ENCODE measurements at regions not wholly inside any gene's neighbourhood (a gene's known extent, or its start where the extent isn't known, plus 50 kb on each side); places are given as distances from the start of the nearest gene placed in this dataset.

DNA sequence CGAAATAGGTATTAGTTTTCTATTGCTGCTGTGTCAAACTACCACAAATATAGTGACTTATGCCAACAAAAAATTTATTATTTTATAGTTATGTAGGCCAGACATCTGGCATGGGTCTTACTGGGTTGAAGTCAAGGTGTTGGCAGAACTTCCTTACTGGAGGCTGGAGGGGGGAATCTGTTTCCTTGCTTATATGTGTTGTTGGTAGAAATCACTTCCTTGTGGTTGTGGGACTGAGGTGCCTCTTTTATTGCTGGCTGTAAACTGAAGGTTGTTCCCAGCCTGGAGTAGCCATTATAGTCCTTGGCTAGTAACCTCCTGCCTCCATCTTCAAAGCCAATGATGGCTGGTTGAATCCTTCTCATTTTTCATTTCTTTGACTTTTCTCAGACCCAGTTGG is 439.8 kb upstream of the EEF2KMT start:
- no peaks in the 10 kb centered on the region for H3K4me1 ChIP-seq (ENCODE audit: control insufficient read depth in 2 of 2, insufficient read depth in 2 of 2, low read length in 2 of 2)
- H3K27ac ChIP-seq (ENCODE audit: low read depth in 2 of 2, low read length in 2 of 2): no peak overlapping the region
- H3K9ac ChIP-seq (ENCODE audit: low read depth in 1 of 2, low read length in 2 of 2): no peak overlapping the region
- H3K27me3 ChIP-seq (ENCODE audit: control insufficient read depth in 2 of 2, insufficient read depth in 2 of 2, low read length in 2 of 2): no peaks in the 10 kb centered on the region
- H3K9me3 ChIP-seq (ENCODE audit: control insufficient read depth in 2 of 2, low read length in 2 of 2): peaks cover 2 to 4% of the 10 kb centered on the region in 2 donors
- no peaks in the 10 kb centered on the region for H3K36me3 ChIP-seq (ENCODE audit: control insufficient read depth in 2 of 2, insufficient read depth in 2 of 2, low read length in 2 of 2)
- H3K4me3 ChIP-seq (ENCODE audit: low read length in 2 of 2): no peak overlapping the region

DNA sequence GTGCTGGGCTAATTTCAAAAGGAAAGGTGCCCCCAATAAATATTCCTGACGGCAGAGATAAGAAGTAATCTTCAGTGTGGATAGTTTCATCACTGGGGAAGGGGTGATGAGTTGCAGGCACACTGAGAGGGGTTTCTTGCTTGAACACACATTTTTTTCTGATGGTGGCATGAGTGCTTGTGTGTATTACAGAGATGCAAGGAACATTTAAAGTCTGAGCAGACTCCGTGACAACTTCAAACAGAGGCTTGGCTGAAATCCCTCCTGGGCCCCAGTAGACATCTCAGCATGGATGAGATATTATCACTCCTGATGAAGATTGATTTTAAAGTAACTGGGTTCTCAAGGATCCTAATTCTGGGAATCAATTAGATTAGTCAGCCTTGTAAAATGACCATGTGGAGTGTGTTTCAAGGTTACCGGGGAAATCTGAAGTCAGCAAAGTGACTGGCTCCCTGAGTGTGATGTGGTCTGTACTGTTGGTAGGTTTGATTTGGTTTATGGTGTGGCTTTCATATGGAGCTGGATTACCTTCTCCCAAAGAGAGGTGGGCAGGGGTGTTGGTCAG is 435.8 kb upstream of the EEF2KMT start:
- H3K4me1 ChIP-seq (ENCODE audit: control insufficient read depth in 2 of 2, insufficient read depth in 2 of 2, low read length in 2 of 2): no peaks in the 10 kb centered on the region
- H3K9me3 ChIP-seq (ENCODE audit: control insufficient read depth in 2 of 2, low read length in 2 of 2): peaks cover 2 to 4% of the 10 kb centered on the region in 2 donors
- H3K9ac ChIP-seq (ENCODE audit: low read depth in 1 of 2, low read length in 2 of 2): no peak overlapping the region
- no peak overlapping the region for H3K4me3 ChIP-seq (ENCODE audit: low read length in 2 of 2)
- H3K27ac ChIP-seq (ENCODE audit: low read depth in 2 of 2, low read length in 2 of 2): no peak overlapping the region
- H3K27me3 ChIP-seq (ENCODE audit: control insufficient read depth in 2 of 2, insufficient read depth in 2 of 2, low read length in 2 of 2): no peaks in the 10 kb centered on the region
- H3K36me3 ChIP-seq (ENCODE audit: control insufficient read depth in 2 of 2, insufficient read depth in 2 of 2, low read length in 2 of 2): no peaks in the 10 kb centered on the region

GRCh38 chr16:5527817-5528216 is 430.2 kb upstream of the EEF2KMT start:
- H3K27me3 ChIP-seq (ENCODE audit: control insufficient read depth in 2 of 2, insufficient read depth in 2 of 2, low read length in 2 of 2): no peaks in the 10 kb centered on the region
- H3K27ac ChIP-seq (ENCODE audit: low read depth in 2 of 2, low read length in 2 of 2): no peak overlapping the region
- H3K9me3 ChIP-seq (ENCODE audit: control insufficient read depth in 2 of 2, low read length in 2 of 2): no peaks in the 10 kb centered on the region
- no peaks in the 10 kb centered on the region for H3K36me3 ChIP-seq (ENCODE audit: control insufficient read depth in 2 of 2, insufficient read depth in 2 of 2, low read length in 2 of 2)
- H3K9ac ChIP-seq (ENCODE audit: low read depth in 1 of 2, low read length in 2 of 2): no peak overlapping the region
- H3K4me1 ChIP-seq (ENCODE audit: control insufficient read depth in 2 of 2, insufficient read depth in 2 of 2, low read length in 2 of 2): no peaks in the 10 kb centered on the region
- H3K4me3 ChIP-seq (ENCODE audit: low read length in 2 of 2): no peak overlapping the region

- H3K4me1 ChIP-seq (ENCODE audit: control insufficient read depth in 2 of 2, insufficient read depth in 2 of 2, low read length in 2 of 2): no peaks in the 10 kb centered on the region
- no peak overlapping the region for H3K27ac ChIP-seq (ENCODE audit: low read depth in 2 of 2, low read length in 2 of 2)
- no peak overlapping the region for H3K9ac ChIP-seq (ENCODE audit: low read depth in 1 of 2, low read length in 2 of 2)
- no peaks in the 10 kb centered on the region for H3K9me3 ChIP-seq (ENCODE audit: control insufficient read depth in 2 of 2, low read length in 2 of 2)
- H3K4me3 ChIP-seq (ENCODE audit: low read length in 2 of 2): no peak overlapping the region
- H3K27me3 ChIP-seq (ENCODE audit: control insufficient read depth in 2 of 2, insufficient read depth in 2 of 2, low read length in 2 of 2): no peaks in the 10 kb centered on the region
- no peaks in the 10 kb centered on the region for H3K36me3 ChIP-seq (ENCODE audit: control insufficient read depth in 2 of 2, insufficient read depth in 2 of 2, low read length in 2 of 2)
Measured at GRCh38 chr16:5526826-5527225, 429.2 kb upstream of the EEF2KMT start.

- Histone ChIP-seq H3K4me1 (ENCODE audit: control insufficient read depth in 2 of 2, insufficient read depth in 2 of 2, low read length in 2 of 2) (no peaks in the 10 kb centered on the region), H3K4me3 (ENCODE audit: low read length in 2 of 2) (no peak overlapping the region), H3K27me3 (ENCODE audit: control insufficient read depth in 2 of 2, insufficient read depth in 2 of 2, low read length in 2 of 2) (no peaks in the 10 kb centered on the region), H3K36me3 (ENCODE audit: control insufficient read depth in 2 of 2, insufficient read depth in 2 of 2, low read length in 2 of 2) (no peaks in the 10 kb centered on the region), H3K9ac (ENCODE audit: low read depth in 1 of 2, low read length in 2 of 2) (no peak overlapping the region), H3K27ac (ENCODE audit: low read depth in 2 of 2, low read length in 2 of 2) (no peak overlapping the region), H3K9me3 (ENCODE audit: control insufficient read depth in 2 of 2, low read length in 2 of 2) (no peaks in the 10 kb centered on the region)
Measured at GRCh38 chr16:5523829-5524228, 426.2 kb upstream of the EEF2KMT start.

- Histone ChIP-seq H3K9me3 (ENCODE audit: control insufficient read depth in 2 of 2, low read length in 2 of 2) (no peaks in the 10 kb centered on the region), H3K4me1 (ENCODE audit: control insufficient read depth in 2 of 2, insufficient read depth in 2 of 2, low read length in 2 of 2) (no peaks in the 10 kb centered on the region), H3K27ac (ENCODE audit: low read depth in 2 of 2, low read length in 2 of 2) (no peak overlapping the region), H3K9ac (ENCODE audit: low read depth in 1 of 2, low read length in 2 of 2) (no peak overlapping the region), H3K4me3 (ENCODE audit: low read length in 2 of 2) (no peak overlapping the region), H3K36me3 (ENCODE audit: control insufficient read depth in 2 of 2, insufficient read depth in 2 of 2, low read length in 2 of 2) (no peaks in the 10 kb centered on the region), H3K27me3 (ENCODE audit: control insufficient read depth in 2 of 2, insufficient read depth in 2 of 2, low read length in 2 of 2) (no peaks in the 10 kb centered on the region)
Measured at GRCh38 chr16:5516115-5516514, 418.5 kb upstream of the EEF2KMT start.

DNA sequence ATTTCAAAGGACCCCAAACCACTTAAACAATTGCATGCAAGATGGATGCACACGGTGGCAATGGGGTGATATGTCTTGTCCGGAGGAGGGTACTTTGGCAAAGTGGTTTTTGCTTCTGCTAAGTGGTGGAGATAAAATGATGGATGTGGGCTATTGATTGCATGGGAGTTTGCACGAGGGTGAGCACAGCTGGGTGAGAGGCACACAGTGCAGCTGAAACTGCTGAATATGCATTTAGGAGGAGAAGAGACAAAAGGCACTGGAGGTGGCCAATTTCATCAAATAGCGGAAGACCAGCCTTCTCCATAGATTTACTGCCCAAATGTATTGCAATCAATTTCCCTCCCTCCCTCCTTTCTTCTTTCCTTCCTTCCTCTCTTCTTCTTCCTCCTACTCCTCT is 414.4 kb upstream of the EEF2KMT start:
- no peaks in the 10 kb centered on the region for H3K9me3 ChIP-seq (ENCODE audit: control insufficient read depth in 2 of 2, low read length in 2 of 2)
- no peak overlapping the region for H3K27ac ChIP-seq (ENCODE audit: low read depth in 2 of 2, low read length in 2 of 2)
- H3K36me3 ChIP-seq (ENCODE audit: control insufficient read depth in 2 of 2, insufficient read depth in 2 of 2, low read length in 2 of 2): no peaks in the 10 kb centered on the region
- H3K27me3 ChIP-seq (ENCODE audit: control insufficient read depth in 2 of 2, insufficient read depth in 2 of 2, low read length in 2 of 2): no peaks in the 10 kb centered on the region
- H3K9ac ChIP-seq (ENCODE audit: low read depth in 1 of 2, low read length in 2 of 2): no peak overlapping the region
- H3K4me1 ChIP-seq (ENCODE audit: control insufficient read depth in 2 of 2, insufficient read depth in 2 of 2, low read length in 2 of 2): peaks cover 8 to 13% of the 10 kb centered on the region in 2 donors
- no peak overlapping the region for H3K4me3 ChIP-seq (ENCODE audit: low read length in 2 of 2)

DNA sequence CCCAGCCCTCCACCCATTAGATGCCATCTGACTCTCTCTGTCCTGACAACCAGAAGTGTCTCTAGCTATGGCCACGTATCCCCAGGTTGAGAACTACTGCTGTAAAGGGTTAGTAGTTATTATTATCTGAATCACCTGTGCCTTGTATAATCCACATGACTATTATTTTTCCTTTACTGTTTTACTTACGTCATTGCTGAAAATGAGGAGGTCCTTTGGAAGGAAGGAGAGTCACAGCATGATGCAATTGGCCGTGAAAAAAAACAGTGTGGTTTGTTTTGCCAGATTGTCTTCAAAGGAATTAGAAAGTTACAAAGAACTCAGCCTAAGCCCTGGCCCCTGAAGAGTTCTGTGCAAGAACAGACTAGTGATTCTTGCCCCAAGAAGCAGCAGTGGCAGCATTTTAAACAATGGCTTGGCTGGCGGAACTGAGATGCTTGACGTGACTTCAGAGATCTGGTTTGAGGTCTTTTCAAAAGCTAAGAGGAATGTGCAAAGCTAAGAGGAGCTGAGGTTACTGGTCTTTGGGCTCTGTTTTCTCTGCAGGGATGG is 413.3 kb upstream of the EEF2KMT start:
- Histone ChIP-seq H3K27me3 (ENCODE audit: control insufficient read depth in 2 of 2, insufficient read depth in 2 of 2, low read length in 2 of 2) (no peaks in the 10 kb centered on the region), H3K27ac (ENCODE audit: low read depth in 2 of 2, low read length in 2 of 2) (no peak overlapping the region)

GRCh38 chr16:5509794-5510193 is 412.2 kb upstream of the EEF2KMT start:
- H3K9ac ChIP-seq (ENCODE audit: low read depth in 1 of 2, low read length in 2 of 2): no peak overlapping the region
- H3K27ac ChIP-seq (ENCODE audit: low read depth in 2 of 2, low read length in 2 of 2): no peak overlapping the region
- H3K27me3 ChIP-seq (ENCODE audit: control insufficient read depth in 2 of 2, insufficient read depth in 2 of 2, low read length in 2 of 2): no peaks in the 10 kb centered on the region
- peaks cover 8 to 13% of the 10 kb centered on the region in 2 donors for H3K4me1 ChIP-seq (ENCODE audit: control insufficient read depth in 2 of 2, insufficient read depth in 2 of 2, low read length in 2 of 2)
- H3K9me3 ChIP-seq (ENCODE audit: control insufficient read depth in 2 of 2, low read length in 2 of 2): no peaks in the 10 kb centered on the region
- no peaks in the 10 kb centered on the region for H3K36me3 ChIP-seq (ENCODE audit: control insufficient read depth in 2 of 2, insufficient read depth in 2 of 2, low read length in 2 of 2)
- no peak overlapping the region for H3K4me3 ChIP-seq (ENCODE audit: low read length in 2 of 2)

More for the DNA sequence above, 413.3 kb upstream of the EEF2KMT start:
- H3K9ac ChIP-seq (ENCODE audit: low read depth in 1 of 2, low read length in 2 of 2): no peak overlapping the region
- H3K4me3 ChIP-seq (ENCODE audit: low read length in 2 of 2): no peak overlapping the region
- no peaks in the 10 kb centered on the region for H3K9me3 ChIP-seq (ENCODE audit: control insufficient read depth in 2 of 2, low read length in 2 of 2)
- H3K36me3 ChIP-seq (ENCODE audit: control insufficient read depth in 2 of 2, insufficient read depth in 2 of 2, low read length in 2 of 2): no peaks in the 10 kb centered on the region
- H3K4me1 ChIP-seq (ENCODE audit: control insufficient read depth in 2 of 2, insufficient read depth in 2 of 2, low read length in 2 of 2): peaks cover 8 to 13% of the 10 kb centered on the region in 2 donors

GRCh38 chr16:5509336-5509735 is 411.7 kb upstream of the EEF2KMT start:
- H3K36me3 ChIP-seq (ENCODE audit: control insufficient read depth in 2 of 2, insufficient read depth in 2 of 2, low read length in 2 of 2): no peaks in the 10 kb centered on the region

More at GRCh38 chr16:5509336-5509735, 411.7 kb upstream of the EEF2KMT start:
- Histone ChIP-seq H3K9me3 (ENCODE audit: control insufficient read depth in 2 of 2, low read length in 2 of 2) (no peaks in the 10 kb centered on the region), H3K27me3 (ENCODE audit: control insufficient read depth in 2 of 2, insufficient read depth in 2 of 2, low read length in 2 of 2) (no peaks in the 10 kb centered on the region), H3K4me3 (ENCODE audit: low read length in 2 of 2) (no peak overlapping the region), H3K27ac (ENCODE audit: low read depth in 2 of 2, low read length in 2 of 2) (no peak overlapping the region), H3K4me1 (ENCODE audit: control insufficient read depth in 2 of 2, insufficient read depth in 2 of 2, low read length in 2 of 2) (peaks cover 8 to 13% of the 10 kb centered on the region in 2 donors), H3K9ac (ENCODE audit: low read depth in 1 of 2, low read length in 2 of 2) (no peak overlapping the region)
